Activated CD4-positive, CD25-positive, alpha-beta regulatory T cell (primary cell): ENCODE measurements at regions not wholly inside any gene's neighbourhood (a gene's known extent, or its start where the extent isn't known, plus 50 kb on each side); places are given as distances from the start of the nearest gene placed in this dataset.

Source experiments
- DNase-seq, 4 experiments: peaks; one replicate each; lab custom pipeline; 2025; lab: John Stamatoyannopoulos, UW

GRCh38 chr16:65499566-65499965 is 377.7 kb upstream of the CDH11 start:
- DNase-seq = no peak

- no peak for DNase-seq
These were observed 375.7 kb upstream of the CDH11 start for GRCh38 chr16:65497571-65497970.

GRCh38 chr16:65495106-65495505 is 373.2 kb upstream of the CDH11 start:
- DNase-seq = no peak

- no peak for DNase-seq
These were observed 372.7 kb upstream of the CDH11 start for GRCh38 chr16:65494609-65495008.

GRCh38 chr16:65494080-65494479 is 372.2 kb upstream of the CDH11 start:
- DNase-seq = no peak

GRCh38 chr16:65490286-65490685 is 368.4 kb upstream of the CDH11 start:
- DNase-seq = no peak

- DNase-seq = no peak
These were observed 367.7 kb upstream of the CDH11 start for GRCh38 chr16:65489531-65490023.

GRCh38 chr16:65487231-65487630 is 365.4 kb upstream of the CDH11 start:
- DNase-seq = no peak

GRCh38 chr16:65481956-65482355 is 360.1 kb upstream of the CDH11 start:
- no peak for DNase-seq

GRCh38 chr16:65480281-65481091 is 358.6 kb upstream of the CDH11 start:
- no peak for DNase-seq

GRCh38 chr16:65476448-65476955 is 354.6 kb upstream of the CDH11 start:
- no peak for DNase-seq

GRCh38 chr16:65473699-65474098 is 351.8 kb upstream of the CDH11 start:
- no peak for DNase-seq

- DNase-seq = no peak
These were observed 347.3 kb upstream of the CDH11 start for GRCh38 chr16:65469116-65469515.

- no peak for DNase-seq
These were observed 346.3 kb upstream of the CDH11 start for GRCh38 chr16:65468133-65468532.

GRCh38 chr16:65463652-65464260 is 341.9 kb upstream of the CDH11 start:
- DNase-seq = no peak

GRCh38 chr16:65457084-65457483 is 335.2 kb upstream of the CDH11 start:
- DNase-seq = no peak

- no peak for DNase-seq
These were observed 333.9 kb upstream of the CDH11 start for GRCh38 chr16:65455761-65456160.

- no peak for DNase-seq
These were observed 331.8 kb upstream of the CDH11 start for GRCh38 chr16:65453646-65454045.

- DNase-seq = no peak
These were observed 327.7 kb upstream of the CDH11 start for GRCh38 chr16:65449526-65449925.

- no peak for DNase-seq
These were observed 324.6 kb upstream of the CDH11 start for GRCh38 chr16:65446427-65446826.

GRCh38 chr16:65445313-65446260 is 323.7 kb upstream of the CDH11 start:
- no peak for DNase-seq

GRCh38 chr16:65441501-65441900 is 319.6 kb upstream of the CDH11 start:
- no peak for DNase-seq
